T47D (cell line): ENCODE measurements at regions not wholly inside any gene's neighbourhood (a gene's known extent, or its start where the extent isn't known, plus 50 kb on each side); places are given as distances from the start of the nearest gene placed in this dataset.
"Not testable (repeated sequence)": the region's sequence is repeated elsewhere in the genome, so short reads cannot be mapped to it uniquely, and the experiment has no call there.

Experiments
- DNase-seq, 2 experiments: peaks; one replicate each; pipeline versions ENCODE4 v3.0.0 to v3.0.0-alpha.2; 2011 to 2012; ENCODE audit warnings: low read depth in 1 of 2, low spot score in 1 of 2
- JUND ChIP-seq: IDR thresholded peaks from 2 replicates; pipeline ENCODE4 v1.6.1; 2012; ENCODE audit warnings: low read depth
- in situ Hi-C: cut with HindIII; loops from 2 replicates; pipeline ENCODE4 v1.10.0; 2016; ENCODE audit warnings: low sequenced_read_pairs, low pct_unique_long_range_greater_than_20kb

- in situ Hi-C loops: no loop called here
- TF ChIP-seq JUND: no peak
Observed at GRCh38 chr3:187808527-187808895, 63.2 kb upstream of the BCL6 start.

GRCh38 chr3:187809612-187809991 is 64.3 kb upstream of the BCL6 start:
- in situ Hi-C loops: no loop called here
- no peak for TF ChIP-seq JUND
- no peak for DNase-seq

More at GRCh38 chr3:187808527-187808895, 63.2 kb upstream of the BCL6 start:
- no peak for DNase-seq

GRCh38 chr3:187810021-187810446 is 64.8 kb upstream of the BCL6 start:
- peak in 1 of 2 experiments; percentile 79 for DNase-seq
- in situ Hi-C loops: no loop called here
- no peak; the same call in 1 of the 2 replicates for TF ChIP-seq JUND

GRCh38 chr3:187811585-187812250 is 66.5 kb upstream of the BCL6 start:
- in situ Hi-C loops: no loop called here

GRCh38 chr3:187812496-187812895 is 67.2 kb upstream of the BCL6 start:
- in situ Hi-C loops: no loop called here
- DNase-seq: no peak
- TF ChIP-seq JUND: no peak

More at GRCh38 chr3:187811585-187812250, 66.5 kb upstream of the BCL6 start:
- TF ChIP-seq JUND: no peak
- peak in 1 of 2 experiments; percentile 44 for DNase-seq

- TF ChIP-seq JUND: no peak
- in situ Hi-C loops: no loop called here
- no peak for DNase-seq
Observed at GRCh38 chr3:187813198-187813597, 67.9 kb upstream of the BCL6 start.

- in situ Hi-C loops, DNase-seq: not testable (repeated sequence)
Observed at GRCh38 chr3:187817766-187818165, 72.5 kb upstream of the BCL6 start.

GRCh38 chr3:187821616-187822317 is 76.5 kb upstream of the BCL6 start:
- in situ Hi-C loops: no loop called here
- TF ChIP-seq JUND: no peak
- DNase-seq: no peak

- in situ Hi-C loops: no loop called here
- TF ChIP-seq JUND: no peak
- no peak for DNase-seq
Observed at GRCh38 chr3:187822402-187822801, 77.1 kb upstream of the BCL6 start.

GRCh38 chr3:187823746-187824145 is 78.5 kb upstream of the BCL6 start:
- DNase-seq: no peak
- in situ Hi-C loops: no loop called here
- TF ChIP-seq JUND: no peak

- no peak for TF ChIP-seq JUND
- in situ Hi-C loops: no loop called here
- peak in 1 of 2 experiments; percentile 50 for DNase-seq
Observed at GRCh38 chr3:187827723-187828122, 82.5 kb upstream of the BCL6 start.

- no peak for DNase-seq
- no peak for TF ChIP-seq JUND
- in situ Hi-C loops: no loop called here
Observed at GRCh38 chr3:187828579-187829452, 83.5 kb upstream of the BCL6 start.

GRCh38 chr3:187830181-187830580 is 84.9 kb upstream of the BCL6 start:
- TF ChIP-seq JUND: no peak
- in situ Hi-C loops: no loop called here
- DNase-seq: no peak
